Body of pancreas (tissue), 4 donors: ENCODE measurements at regions not wholly inside any gene's neighbourhood (a gene's known extent, or its start where the extent isn't known, plus 50 kb on each side); places are given as distances from the start of the nearest gene placed in this dataset.

Experiments
- CTCF ChIP-seq, 7 experiments: fragments of 450-650 bp in 4 of 7; fragments of 200-600 bp in 3 of 7; sonication (generic) in 3 of 7; IDR thresholded peaks; one replicate each; pipeline ENCODE4 v1.5.1; 2016 to 2019; ENCODE audit warnings: antibody characterized with exemption in 7 of 7
- POLR2A ChIP-seq, 3 donors: fragments of 450-650 bp; IDR thresholded peaks; one replicate each; pipeline ENCODE4 v1.6.1; 2016; ENCODE audit warnings: antibody characterized with exemption in 3 of 3, mild to moderate bottlenecking in 2 of 3

- no peak for TF ChIP-seq CTCF (IDR thresholded peaks at IDR 0.05)
- TF ChIP-seq POLR2A (IDR thresholded peaks at IDR 0.05) = no peak
These were observed 54.1 kb upstream of the DHRSX start for GRCh38 chrX:2554891-2555290.
